ENCODE measurements at regions not wholly inside any gene's neighbourhood (a gene's known extent, or its start where the extent isn't known, plus 50 kb on each side); places are given as distances from the start of the nearest gene placed in this dataset.

DNA sequence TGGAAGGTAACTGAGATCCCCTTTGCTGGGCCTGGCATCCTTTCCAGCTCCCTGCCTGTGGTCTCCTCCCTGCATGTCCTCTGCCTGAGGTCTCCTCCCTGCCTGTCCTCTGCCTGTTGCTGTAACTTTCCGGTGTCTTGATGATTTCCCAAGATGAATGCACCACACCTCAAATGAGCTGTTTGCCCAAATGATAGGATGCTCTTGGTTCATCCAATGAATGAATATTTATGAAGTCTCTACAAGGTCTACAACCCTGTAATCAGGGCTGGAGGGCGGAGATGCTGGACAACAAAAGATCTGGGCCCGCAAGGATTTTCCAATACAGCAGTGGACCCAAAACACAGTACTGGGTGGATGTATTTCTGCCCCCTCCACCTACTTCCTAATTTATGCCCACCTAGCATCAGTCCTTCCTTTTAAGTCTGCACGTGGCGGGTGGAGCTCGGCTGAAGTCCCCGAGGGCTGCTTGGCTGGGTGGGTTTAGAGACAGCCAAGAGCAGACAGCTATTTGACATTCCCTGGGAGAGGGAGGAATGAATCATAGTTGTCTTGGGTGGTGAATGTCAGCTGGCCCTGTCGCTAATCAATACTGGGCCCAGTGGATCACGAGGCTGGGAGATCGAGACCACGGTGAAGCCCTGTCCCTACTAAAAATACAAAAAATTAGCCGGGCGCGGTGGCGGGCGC is 60.3 kb upstream of the GRHL3 start (continued):
- no peak for TF ChIP-seq BRCA1 (IDR thresholded peaks at IDR 0.05; ENCODE audit: low read depth, low read length)
- TF ChIP-seq SAP30 (IDR thresholded peaks at IDR 0.05; ENCODE audit: insufficient read depth, insufficient replicate concordance, low read length) = no peak
- no peak for TF ChIP-seq MAFK (IDR thresholded peaks at IDR 0.05; ENCODE audit: low read depth, low read length)

Data from H1 (cell line).